K562 (cell line): ENCODE measurements at regions not wholly inside any gene's neighbourhood (a gene's known extent, or its start where the extent isn't known, plus 50 kb on each side); places are given as distances from the start of the nearest gene placed in this dataset.

Experiments
- CHCHD3 ChIP-seq: fragments of 250-450 bp; sonication (Bioruptor Pico); IDR thresholded peaks from 2 replicates; pipeline ENCODE4 v2.1.2; 2022; ENCODE audit warnings: mild to moderate bottlenecking
- CTCF ChIP-seq, 3 experiments: IDR thresholded peaks in 2 of 3; conservative IDR thresholded peaks in 1 of 3; 2 replicates each; pipeline ENCODE4 v1.5.1; 2011 to 2012; ENCODE audit warnings: low read length in 3 of 3, mild to moderate bottlenecking in 3 of 3, control low read depth in 2 of 3, improper control_type of control experiment in 1 of 3, inconsistent platforms in 1 of 3, low read depth in 1 of 3, mixed read lengths in 1 of 3, moderate library complexity in 1 of 3; ENCODE audit not compliant: insufficient read depth in 2 of 3
- GATAD2A ChIP-seq: fragments of 450-650 bp; IDR thresholded peaks from 2 replicates; pipeline ENCODE4 v1.6.1; 2017
- HDAC6 ChIP-seq: IDR thresholded peaks from 2 replicates; pipeline ENCODE4 v1.6.1; 2012; ENCODE audit warnings: low read depth, mild to moderate bottlenecking, control low read depth, inconsistent platforms, low read length, moderate library complexity
- PML ChIP-seq: IDR thresholded peaks from 2 replicates; pipeline ENCODE4 v1.6.1; 2012; ENCODE audit warnings: low read length, inconsistent platforms
- RBFOX2 ChIP-seq: fragments of 200-400 bp; formaldehyde crosslinking; IDR thresholded peaks from 2 replicates; pipeline ENCODE4 v1.6.1; 2017; ENCODE audit warnings: low read depth, mild to moderate bottlenecking, low read length, moderate library complexity
- TCF7 ChIP-seq: sonication (generic); IDR thresholded peaks from 2 replicates; pipeline ENCODE4 v1.6.1; 2016; ENCODE audit warnings: antibody characterized with exemption, borderline replicate concordance
- UBTF ChIP-seq, 2 experiments: IDR thresholded peaks; 2 replicates each; pipeline ENCODE4 v1.6.1; 2012; ENCODE audit warnings: improper control_type of control experiment in 2 of 2, low read depth in 2 of 2, low read length in 2 of 2, borderline replicate concordance in 1 of 2

GRCh38 chr10:130543794-130544193 is 407.6 kb downstream of the GLRX3 start:
- TF ChIP-seq TCF7 = no peak
- TF ChIP-seq CTCF (IDR thresholded peaks at IDR 0.05 in 2 of 3, conservative IDR thresholded peaks at IDR 0.05 in 1 of 3; ENCODE audit: insufficient read depth in 2 of 3, low read depth in 1 of 3, low read length in 3 of 3) = no peak
- no peak for TF ChIP-seq CHCHD3 (CRISPR knock-in tag)
- TF ChIP-seq GATAD2A = no peak
- no peak for TF ChIP-seq PML
- TF ChIP-seq UBTF (IDR thresholded peaks at IDR 0.05; ENCODE audit: borderline replicate concordance in 1 of 2, low read depth in 2 of 2, low read length in 2 of 2) = no peak
- TF ChIP-seq HDAC6 = no peak
- no peak for TF ChIP-seq RBFOX2
